Panc1 (cell line): ENCODE measurements at regions not wholly inside any gene's neighbourhood (a gene's known extent, or its start where the extent isn't known, plus 50 kb on each side); places are given as distances from the start of the nearest gene placed in this dataset.

Experiments used
- ATAC-seq: fragments of 200-7000 bp; cut with Tn5 transposase; 2 replicates; pipeline ENCODE4 v1.9.1; 2020; ENCODE audit warnings: mild to moderate bottlenecking, moderate library complexity
- BruUV-seq: library from RNA; stranded (reverse); fragments of 400-500 nt; replicated peaks from 2 replicates; lab custom pipeline; 2021; lab: Mats Ljungman, UMichigan
- CTCF ChIA-PET: fragments of 300-600 bp; sonication (Branson Sonifier 250); formaldehyde crosslinking; loops from one replicate; lab custom pipeline; 2022; ENCODE audit warnings: antibody characterized with exemption; lab: Charles Lee
- POLR2A ChIA-PET: fragments of 300-600 bp; sonication (Branson Sonifier 250); formaldehyde crosslinking; loops from one replicate; lab custom pipeline; 2022; ENCODE audit warnings: antibody characterized with exemption; lab: Charles Lee
- DNase-seq: peaks from one replicate; pipeline ENCODE4 v3.0.0-alpha.2; 2010; ENCODE audit warnings: low read depth, low spot score
- H3K27ac ChIP-seq: 2 replicates; pipeline ENCODE4 v1.5.1; 2011; ENCODE audit warnings: mild to moderate bottlenecking, low read length, inconsistent platforms
- H3K27me3 ChIP-seq: fragments of 200-500 bp; sonication (Bioruptor generic); 2 replicates; pipeline ENCODE4 v1.6.0; 2014; ENCODE audit warnings: low read length, inconsistent platforms; ENCODE audit not compliant: control insufficient read depth, insufficient read depth
- H3K36me3 ChIP-seq: fragments of 200-500 bp; sonication (Bioruptor generic); 2 replicates; pipeline ENCODE4 v1.5.1; 2014; ENCODE audit warnings: inconsistent platforms, mild to moderate bottlenecking, low read length, moderate library complexity; ENCODE audit not compliant: control insufficient read depth, insufficient read depth
- H3K4me1 ChIP-seq: 2 replicates; pipeline ENCODE4 v1.5.1; 2011; ENCODE audit warnings: inconsistent platforms, mild to moderate bottlenecking, low read length, moderate library complexity; ENCODE audit not compliant: control insufficient read depth, insufficient read depth
- H3K4me3 ChIP-seq, 2 experiments: 2 replicates each; pipeline ENCODE4 v1.5.1; 2011 to 2012; ENCODE audit warnings: low read depth in 2 of 2, low read length in 2 of 2, mild to moderate bottlenecking in 2 of 2, inconsistent platforms in 1 of 2, moderate library complexity in 1 of 2
- H3K9me3 ChIP-seq: fragments of 200-500 bp; sonication (Bioruptor generic); 2 replicates; pipeline ENCODE4 v1.5.1; 2014; ENCODE audit warnings: low read depth, mild to moderate bottlenecking, inconsistent platforms, low read length, moderate library complexity; ENCODE audit not compliant: control insufficient read depth, insufficient read depth
- POLR2AphosphoS5 ChIP-seq: IDR thresholded peaks from 2 replicates; pipeline ENCODE4 v1.6.1; 2012; ENCODE audit warnings: mild to moderate bottlenecking, low read depth, low read length, moderate library complexity
- SIN3A ChIP-seq: IDR thresholded peaks from 2 replicates; pipeline ENCODE4 v1.6.1; 2012; ENCODE audit warnings: low read depth, mild to moderate bottlenecking, low read length, moderate library complexity, borderline replicate concordance; ENCODE audit not compliant: insufficient read depth
- TCF7L2 ChIP-seq: IDR thresholded peaks from 2 replicates; pipeline ENCODE4 v1.6.1; 2011; ENCODE audit warnings: mild to moderate bottlenecking, low read depth, low read length, inconsistent platforms
- in situ Hi-C: cut with HindIII; loops from 2 replicates; pipeline ENCODE4 v1.10.0; 2016; ENCODE audit warnings: low sequenced_read_pairs, low pct_unique_long_range_greater_than_20kb
- intact Hi-C: fragments of 100-400 bp; cut with micrococcal nuclease; formaldehyde crosslinking; loops from one replicate; pipeline ENCODE4 v1.10.0; 2022; ENCODE audit not compliant: unreplicated experiment
- TF ChIP-seq, protein P1 (sequence below): fragments of 450-650 bp; IDR thresholded peaks from 2 replicates; pipeline ENCODE4 v1.5.1; 2017; ENCODE audit warnings: mild to moderate bottlenecking
- TF ChIP-seq, protein P2 (sequence below), 2 experiments: IDR thresholded peaks; 2 replicates each; pipeline ENCODE4 v1.6.1; 2011 to 2012; ENCODE audit warnings: low read depth in 2 of 2, control low read depth in 1 of 2, low read length in 1 of 2, mild to moderate bottlenecking in 1 of 2, moderate library complexity in 1 of 2; ENCODE audit not compliant: insufficient read depth in 1 of 2

DNA sequence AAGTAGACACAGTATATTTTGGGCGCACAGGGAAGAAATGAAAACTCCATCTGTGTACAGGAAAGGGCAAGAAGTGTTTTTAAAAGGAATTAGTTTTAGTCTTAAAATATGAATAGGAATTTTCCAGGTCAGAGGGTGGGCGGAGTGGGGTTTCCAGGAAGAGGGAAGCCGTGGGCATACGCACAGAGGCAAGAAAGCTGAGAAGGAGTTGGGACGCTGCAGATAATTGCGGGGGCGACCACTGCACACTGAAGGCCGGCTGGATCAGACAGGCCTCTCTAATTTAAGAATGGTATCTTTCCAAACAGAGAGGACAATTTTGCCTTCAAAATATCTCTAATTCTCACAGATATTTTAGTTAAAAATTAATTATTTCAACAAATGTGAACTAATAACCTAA is 189.1 kb upstream of the INHBA start:
- no peaks in the 10 kb centered on the region for H3K36me3 ChIP-seq
- TF ChIP-seq TCF7L2: no peak
- TF ChIP-seq, protein P1, sequence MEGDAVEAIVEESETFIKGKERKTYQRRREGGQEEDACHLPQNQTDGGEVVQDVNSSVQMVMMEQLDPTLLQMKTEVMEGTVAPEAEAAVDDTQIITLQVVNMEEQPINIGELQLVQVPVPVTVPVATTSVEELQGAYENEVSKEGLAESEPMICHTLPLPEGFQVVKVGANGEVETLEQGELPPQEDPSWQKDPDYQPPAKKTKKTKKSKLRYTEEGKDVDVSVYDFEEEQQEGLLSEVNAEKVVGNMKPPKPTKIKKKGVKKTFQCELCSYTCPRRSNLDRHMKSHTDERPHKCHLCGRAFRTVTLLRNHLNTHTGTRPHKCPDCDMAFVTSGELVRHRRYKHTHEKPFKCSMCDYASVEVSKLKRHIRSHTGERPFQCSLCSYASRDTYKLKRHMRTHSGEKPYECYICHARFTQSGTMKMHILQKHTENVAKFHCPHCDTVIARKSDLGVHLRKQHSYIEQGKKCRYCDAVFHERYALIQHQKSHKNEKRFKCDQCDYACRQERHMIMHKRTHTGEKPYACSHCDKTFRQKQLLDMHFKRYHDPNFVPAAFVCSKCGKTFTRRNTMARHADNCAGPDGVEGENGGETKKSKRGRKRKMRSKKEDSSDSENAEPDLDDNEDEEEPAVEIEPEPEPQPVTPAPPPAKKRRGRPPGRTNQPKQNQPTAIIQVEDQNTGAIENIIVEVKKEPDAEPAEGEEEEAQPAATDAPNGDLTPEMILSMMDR: no peak
- no peak for TF ChIP-seq POLR2AphosphoS5
- TF ChIP-seq, protein P2, sequence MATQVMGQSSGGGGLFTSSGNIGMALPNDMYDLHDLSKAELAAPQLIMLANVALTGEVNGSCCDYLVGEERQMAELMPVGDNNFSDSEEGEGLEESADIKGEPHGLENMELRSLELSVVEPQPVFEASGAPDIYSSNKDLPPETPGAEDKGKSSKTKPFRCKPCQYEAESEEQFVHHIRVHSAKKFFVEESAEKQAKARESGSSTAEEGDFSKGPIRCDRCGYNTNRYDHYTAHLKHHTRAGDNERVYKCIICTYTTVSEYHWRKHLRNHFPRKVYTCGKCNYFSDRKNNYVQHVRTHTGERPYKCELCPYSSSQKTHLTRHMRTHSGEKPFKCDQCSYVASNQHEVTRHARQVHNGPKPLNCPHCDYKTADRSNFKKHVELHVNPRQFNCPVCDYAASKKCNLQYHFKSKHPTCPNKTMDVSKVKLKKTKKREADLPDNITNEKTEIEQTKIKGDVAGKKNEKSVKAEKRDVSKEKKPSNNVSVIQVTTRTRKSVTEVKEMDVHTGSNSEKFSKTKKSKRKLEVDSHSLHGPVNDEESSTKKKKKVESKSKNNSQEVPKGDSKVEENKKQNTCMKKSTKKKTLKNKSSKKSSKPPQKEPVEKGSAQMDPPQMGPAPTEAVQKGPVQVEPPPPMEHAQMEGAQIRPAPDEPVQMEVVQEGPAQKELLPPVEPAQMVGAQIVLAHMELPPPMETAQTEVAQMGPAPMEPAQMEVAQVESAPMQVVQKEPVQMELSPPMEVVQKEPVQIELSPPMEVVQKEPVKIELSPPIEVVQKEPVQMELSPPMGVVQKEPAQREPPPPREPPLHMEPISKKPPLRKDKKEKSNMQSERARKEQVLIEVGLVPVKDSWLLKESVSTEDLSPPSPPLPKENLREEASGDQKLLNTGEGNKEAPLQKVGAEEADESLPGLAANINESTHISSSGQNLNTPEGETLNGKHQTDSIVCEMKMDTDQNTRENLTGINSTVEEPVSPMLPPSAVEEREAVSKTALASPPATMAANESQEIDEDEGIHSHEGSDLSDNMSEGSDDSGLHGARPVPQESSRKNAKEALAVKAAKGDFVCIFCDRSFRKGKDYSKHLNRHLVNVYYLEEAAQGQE (IDR thresholded peaks at IDR 0.05; ENCODE audit: insufficient read depth in 1 of 2, low read depth in 2 of 2, low read length in 1 of 2): no peak
- no peak for TF ChIP-seq SIN3A
- intact Hi-C loops: no loop called here
- in situ Hi-C loops: no loop called here
- DNase-seq (no peak), ATAC-seq (no peak)
- no peaks in the 10 kb centered on the region for H3K9me3 ChIP-seq
- no TSS peak for BruUV-seq
- no peaks in the 10 kb centered on the region for H3K27me3 ChIP-seq
- ChIA-PET POLR2A (no interaction called here), CTCF (no interaction called here)
- no peak overlapping the region for H3K4me3 ChIP-seq
- no peaks in the 10 kb centered on the region for H3K4me1 ChIP-seq
- H3K27ac ChIP-seq: no peak overlapping the region

DNA sequence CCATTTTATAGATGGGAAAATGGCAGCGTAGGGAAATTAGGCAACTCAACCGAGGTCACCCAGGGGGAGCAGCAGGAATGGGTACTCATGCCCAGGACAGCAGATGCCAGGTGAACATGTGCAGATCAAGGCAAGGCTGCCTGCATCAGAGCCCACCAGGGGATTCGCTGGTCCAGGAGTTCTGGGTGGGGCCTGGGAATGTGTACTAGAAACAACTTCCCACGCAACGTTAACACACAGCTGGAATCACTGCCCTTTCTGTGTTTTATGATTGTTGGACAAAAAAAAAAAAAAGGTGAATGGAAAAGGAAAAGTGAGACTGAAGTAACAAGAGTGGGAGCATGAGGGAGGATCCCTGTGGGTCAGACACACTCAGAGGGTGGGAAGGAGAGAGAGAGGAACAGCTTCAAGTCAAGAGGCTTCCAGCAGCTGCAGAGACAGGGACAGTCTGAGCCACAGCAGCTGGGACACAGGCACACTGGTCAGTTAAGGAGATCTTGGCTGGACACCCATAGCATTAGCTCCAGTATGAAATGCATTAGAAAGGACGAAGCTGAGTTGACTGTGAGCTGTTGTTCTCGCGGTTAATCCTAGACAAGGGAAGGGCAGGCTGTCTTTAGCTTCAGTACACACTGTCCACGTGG is 187.9 kb upstream of the INHBA start:
- H3K4me3 ChIP-seq: no peak overlapping the region

More for the DNA sequence above, 187.9 kb upstream of the INHBA start:
- DNase-seq (no peak), ATAC-seq (no peak)
- no peaks in the 10 kb centered on the region for H3K4me1 ChIP-seq
- CTCF ChIA-PET: no interaction called here
- intact Hi-C loops (no loop called here), in situ Hi-C loops (no loop called here)
- H3K27ac ChIP-seq: no peak overlapping the region
- POLR2A ChIA-PET: no interaction called here
- H3K9me3 ChIP-seq: no peaks in the 10 kb centered on the region
- no peaks in the 10 kb centered on the region for H3K27me3 ChIP-seq
- TF ChIP-seq SIN3A (no peak), POLR2AphosphoS5 (no peak), TCF7L2 (no peak)
- TF ChIP-seq, protein P1: no peak
- TF ChIP-seq, protein P2 (IDR thresholded peaks at IDR 0.05; ENCODE audit: insufficient read depth in 1 of 2, low read depth in 2 of 2, low read length in 1 of 2): no peak
- no peaks in the 10 kb centered on the region for H3K36me3 ChIP-seq
- BruUV-seq: no TSS peak
